Keratinocyte (primary cell): ENCODE measurements at regions not wholly inside any gene's neighbourhood (a gene's known extent, or its start where the extent isn't known, plus 50 kb on each side); places are given as distances from the start of the nearest gene placed in this dataset.

Experiments
- CTCF ChIP-seq, 3 experiments: IDR thresholded peaks in 1 of 3; conservative IDR thresholded peaks in 1 of 3; optimal IDR thresholded peaks in 1 of 3; 2 replicates in 2 of 3; 3 replicates in 1 of 3; pipeline versions ENCODE3 to v1.5.1; 2011; ENCODE audit warnings: low read length in 3 of 3, mild to moderate bottlenecking in 3 of 3, moderate library complexity in 2 of 3, control low read depth in 1 of 3, inconsistent platforms in 1 of 3; ENCODE audit not compliant: insufficient read depth in 2 of 3; ENCODE audit errors: extremely low read depth in 1 of 3
- EZH2 ChIP-seq: IDR thresholded peaks from one replicate; pipeline ENCODE4 v1.6.1; 2012; ENCODE audit warnings: inconsistent platforms, mild to moderate bottlenecking, low read length, moderate library complexity

GRCh38 chr4:64729561-64729960 is 320.3 kb upstream of the TECRL start:
- TF ChIP-seq CTCF (optimal IDR thresholded peaks at IDR 0.05 in 1 of 3, IDR thresholded peaks at IDR 0.05 in 1 of 3, conservative IDR thresholded peaks at IDR 0.05 in 1 of 3; ENCODE audit: extremely low read depth in 1 of 3, insufficient read depth in 2 of 3, low read length in 3 of 3): no peak
- TF ChIP-seq EZH2: no peak
